GM19468 (cell line): ENCODE measurements at regions not wholly inside any gene's neighbourhood (a gene's known extent, or its start where the extent isn't known, plus 50 kb on each side); places are given as distances from the start of the nearest gene placed in this dataset.
"Not testable (repeated sequence)": the region's sequence is repeated elsewhere in the genome, so short reads cannot be mapped to it uniquely, and the experiment has no call there.

ENCODE experiments used
- ATAC-seq: cut with Tn5 transposase; IDR thresholded peaks from one replicate; pipeline ENCODE4 v1.9.1; 2021; ENCODE audit warnings: mild to moderate bottlenecking, moderate library complexity, moderate number of reproducible peaks; ENCODE audit not compliant: unreplicated experiment; ENCODE audit errors: extremely low read depth

DNA sequence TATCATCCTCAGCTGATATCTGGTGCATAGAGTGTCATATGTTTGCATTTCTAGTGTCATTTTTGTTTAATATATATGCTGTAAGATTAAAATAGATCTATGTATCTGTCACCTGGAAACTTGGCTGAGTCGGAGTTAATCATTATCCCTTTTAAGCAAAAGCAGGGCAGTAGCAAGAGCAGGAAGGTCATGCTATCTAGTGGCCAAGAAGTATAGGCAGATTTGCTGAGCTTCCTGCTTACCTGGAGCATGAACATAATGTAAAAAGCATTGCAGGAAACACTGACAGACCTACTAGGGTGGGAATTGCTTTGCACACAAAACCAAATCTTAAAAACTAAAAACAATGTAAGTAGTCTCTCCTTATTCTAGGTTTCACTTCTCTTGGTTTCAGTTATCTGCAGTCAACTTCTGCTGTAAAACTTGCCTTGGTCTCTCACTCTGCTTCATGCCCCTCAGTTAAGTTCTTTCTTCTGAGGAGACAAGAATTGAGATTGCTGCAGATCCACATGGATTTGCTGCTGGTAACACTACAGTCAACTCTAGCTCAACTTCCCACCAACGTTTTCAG, 295.3 kb downstream of the CDH7 start:
- ATAC-seq: peak; percentile 54

DNA sequence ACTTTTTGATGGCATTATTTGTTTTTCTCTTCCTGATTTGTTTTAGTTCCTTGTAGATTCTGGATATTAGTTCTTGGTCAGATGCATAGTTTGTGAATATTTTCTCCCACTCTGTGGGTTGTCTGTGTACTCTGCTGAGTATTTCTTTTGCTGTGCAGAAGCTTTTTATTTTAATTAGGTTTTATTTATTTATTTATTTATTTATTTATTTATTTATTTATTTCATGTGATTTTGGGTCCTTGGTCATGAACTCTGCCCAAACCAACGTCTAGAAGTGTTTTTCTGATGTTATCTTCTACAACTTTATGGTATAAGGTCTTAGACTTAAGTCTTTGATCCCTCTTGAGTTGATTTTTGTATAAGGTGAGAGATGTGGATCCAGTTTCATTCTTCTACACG, 292.2 kb downstream of the CDH7 start:
- no peak for ATAC-seq

DNA sequence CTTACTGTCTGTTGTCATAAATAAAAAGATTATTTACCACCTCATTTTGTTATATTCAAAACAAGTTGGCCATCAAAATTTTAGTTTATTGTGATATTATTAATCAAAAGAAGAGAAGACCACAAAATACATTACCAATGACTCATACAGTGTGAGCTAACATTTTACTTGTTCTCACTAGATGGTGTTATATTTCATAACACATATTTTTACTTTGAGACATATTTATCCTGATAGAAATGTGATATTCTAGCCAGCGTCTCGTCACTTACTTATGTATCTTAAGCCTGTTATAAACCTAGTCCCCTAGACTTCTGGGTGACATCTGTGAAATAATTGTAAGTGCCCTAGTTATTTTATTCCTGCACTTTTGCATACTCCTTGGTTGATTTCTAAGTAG, 263.2 kb downstream of the CDH7 start:
- no peak for ATAC-seq

DNA sequence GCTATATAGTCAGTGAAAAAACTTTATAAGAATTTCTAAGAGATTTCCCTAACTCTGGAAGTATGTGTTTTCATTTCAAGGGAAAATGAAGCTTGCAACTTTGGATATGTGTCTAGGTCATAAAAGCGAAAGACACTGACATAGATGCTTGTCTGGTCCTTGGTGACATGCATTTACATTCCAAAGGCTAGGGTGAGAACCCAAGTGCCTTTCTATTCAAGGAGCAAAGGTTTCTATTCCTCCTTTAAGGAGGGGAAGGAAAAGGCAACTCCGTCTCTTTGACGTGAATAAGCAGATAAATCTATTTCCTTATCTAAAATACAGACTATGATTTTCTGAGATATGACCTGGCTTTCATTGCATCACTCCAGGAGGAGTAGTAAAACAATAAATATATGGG, 261.1 kb downstream of the CDH7 start:
- ATAC-seq: no peak

DNA sequence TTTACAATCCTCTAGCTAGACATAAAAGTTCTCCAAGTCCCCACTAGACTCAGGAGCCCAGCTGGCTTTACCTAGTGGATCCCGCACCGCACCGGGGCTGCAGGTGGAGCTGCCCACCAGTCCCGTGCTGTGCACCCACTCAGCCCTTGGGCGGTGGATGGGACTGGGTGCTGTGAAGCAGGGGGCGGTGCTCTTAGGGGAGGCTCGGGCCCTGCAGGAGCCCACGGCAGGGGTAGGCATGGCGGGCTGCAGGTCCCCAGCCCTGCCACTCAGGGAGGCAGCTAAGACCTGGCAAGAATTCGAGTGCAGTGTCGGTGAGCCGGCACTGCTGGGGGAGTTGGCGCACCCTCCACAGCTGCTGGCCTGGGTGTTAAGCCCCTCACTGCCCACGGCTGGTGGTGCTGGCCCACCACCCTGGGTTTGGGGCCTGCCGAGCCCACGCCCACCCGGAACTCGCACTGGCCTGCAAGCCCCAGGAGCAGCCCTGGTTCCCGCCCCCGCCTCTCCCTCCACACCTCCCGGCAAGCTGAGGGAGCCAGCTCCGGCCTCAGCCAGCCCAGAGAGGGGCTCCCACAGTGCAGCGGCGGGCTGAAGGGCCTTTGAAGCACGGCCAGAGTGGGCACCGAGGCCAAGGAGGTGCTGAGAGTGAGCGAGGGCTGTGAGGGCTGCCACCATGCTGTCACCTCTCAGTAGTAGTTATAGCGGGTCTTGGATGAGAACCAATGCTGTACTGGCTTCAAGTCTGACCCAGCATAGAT, 255.2 kb downstream of the CDH7 start:
- no peak for ATAC-seq

DNA sequence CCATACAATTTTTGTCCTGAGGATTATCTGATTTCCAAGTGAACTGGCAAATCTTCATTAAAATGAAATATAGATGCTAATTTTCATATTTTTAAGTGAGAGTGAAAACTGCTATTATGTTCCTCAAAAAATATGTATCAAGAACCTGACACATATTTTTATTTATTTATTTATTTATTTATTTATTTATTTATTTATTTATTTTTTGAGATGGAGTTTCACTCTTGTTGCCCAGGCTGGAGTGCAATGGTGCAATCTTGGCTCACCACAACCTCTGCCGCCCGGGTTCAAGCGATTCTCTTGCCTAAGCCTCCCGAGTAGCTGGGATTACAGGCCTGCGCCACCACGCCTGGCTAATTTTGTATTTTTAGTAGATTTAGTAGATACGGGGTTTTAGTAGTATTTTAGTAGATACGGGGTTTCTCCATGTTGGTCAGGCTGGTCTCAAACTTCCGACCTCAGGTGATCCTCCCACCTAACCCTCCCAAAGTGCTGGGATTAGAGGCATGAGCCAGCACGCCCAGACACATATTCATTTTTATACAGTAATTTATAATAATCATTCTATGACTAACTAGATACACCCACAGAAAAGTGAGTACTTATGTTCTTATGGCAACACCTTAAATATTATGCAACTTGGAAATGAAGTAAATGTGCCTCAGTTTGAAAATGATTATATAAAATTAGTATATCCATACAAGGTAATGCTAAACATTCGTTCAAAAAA, 248.3 kb downstream of the CDH7 start:
- not testable (repeated sequence) for ATAC-seq

DNA sequence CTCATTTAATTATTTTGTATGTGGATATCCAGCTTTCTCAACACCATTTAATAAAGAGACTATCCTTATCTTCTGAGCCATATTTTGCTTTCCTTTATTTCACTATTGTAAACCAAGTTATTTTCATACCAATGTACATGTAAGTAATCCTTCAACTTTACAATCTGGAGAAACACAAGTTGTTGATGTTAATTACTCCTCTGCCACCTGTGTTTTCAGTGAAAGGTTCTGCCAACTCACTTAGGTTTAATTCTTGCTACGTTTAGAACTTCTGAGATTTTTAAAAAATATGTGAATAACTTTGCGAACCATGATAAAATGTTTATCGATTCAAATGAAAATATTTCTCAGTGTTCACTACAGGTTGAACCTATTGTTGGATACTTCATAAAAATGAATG, 244.4 kb downstream of the CDH7 start:
- ATAC-seq: no peak

DNA sequence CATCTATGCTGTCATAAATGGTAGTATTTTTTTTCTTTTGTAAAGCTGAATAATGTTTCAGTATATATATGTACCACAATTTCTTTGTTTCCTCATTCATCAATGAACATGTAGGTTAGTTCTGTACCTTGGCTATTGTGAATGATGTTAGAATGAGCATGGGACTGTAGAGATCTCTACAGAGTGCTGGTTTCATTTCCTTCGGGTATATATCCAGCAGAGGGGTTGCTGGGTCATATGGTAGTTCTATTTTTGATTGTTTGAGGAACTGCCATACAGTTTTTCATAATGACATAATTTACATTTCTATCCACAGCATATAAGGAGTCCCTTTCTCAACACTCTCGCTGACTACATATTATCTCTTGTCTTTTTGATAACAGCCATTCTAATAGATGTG, 243.5 kb downstream of the CDH7 start:
- no peak for ATAC-seq

DNA sequence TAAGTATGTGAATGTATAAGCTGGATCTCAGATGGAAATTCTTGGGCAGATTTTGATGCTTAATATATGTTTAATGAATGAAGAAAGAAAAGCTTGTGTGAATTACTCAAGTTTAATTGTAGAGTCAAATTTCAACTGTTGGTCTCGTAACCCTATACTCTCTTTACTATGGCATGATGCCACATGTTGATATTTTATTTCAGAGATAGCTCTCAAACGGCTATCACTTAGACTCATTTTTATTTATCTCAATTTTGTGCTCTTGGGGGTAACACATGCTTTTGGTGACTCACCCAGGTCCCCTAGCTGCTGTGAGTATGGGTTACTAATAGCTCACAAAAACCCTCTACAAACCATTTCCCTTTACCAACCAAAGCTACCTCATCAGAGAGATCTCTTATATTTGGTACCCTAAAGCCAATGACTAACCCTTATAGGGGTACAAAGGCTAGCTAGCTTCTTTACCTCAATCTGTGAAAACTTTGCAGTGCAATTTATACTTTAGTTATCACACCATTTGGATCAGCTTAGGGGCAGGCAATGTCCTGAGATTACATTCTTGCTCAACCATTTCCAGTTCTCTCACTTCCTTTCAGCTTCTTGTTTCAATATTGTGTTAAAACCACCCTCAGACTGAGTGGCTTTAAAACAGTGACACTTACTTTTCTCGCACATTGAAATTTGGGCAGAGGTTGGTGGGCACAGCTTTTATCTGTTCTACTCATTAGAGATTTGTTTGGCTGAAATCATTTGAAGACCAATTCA, 240.3 kb downstream of the CDH7 start:
- ATAC-seq: no peak

DNA sequence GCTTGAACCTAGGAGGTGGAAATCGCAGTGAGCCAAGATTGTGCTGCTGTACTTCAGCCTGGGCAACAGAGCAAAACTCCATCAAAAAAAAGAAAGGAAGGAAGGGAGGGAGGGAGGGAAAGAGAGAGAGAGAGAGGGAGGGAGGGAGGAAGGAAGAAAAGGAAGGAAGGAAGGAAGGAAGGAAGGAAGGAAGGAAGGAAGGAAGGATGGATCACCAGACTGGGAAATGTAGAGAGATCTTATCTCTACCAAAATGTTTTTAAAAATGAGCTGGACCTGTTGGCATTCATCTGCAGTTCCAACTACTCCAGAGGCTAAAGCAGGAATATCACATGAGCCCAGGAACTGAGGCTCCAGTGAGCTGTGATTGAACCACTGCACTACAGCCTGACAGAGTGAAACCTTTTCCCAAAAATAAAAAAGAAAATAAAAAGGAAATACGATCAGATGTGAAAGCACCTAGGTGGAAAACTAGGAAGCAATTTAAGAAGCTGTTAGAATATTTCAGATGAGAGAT, 239.4 kb downstream of the CDH7 start:
- no peak for ATAC-seq

DNA sequence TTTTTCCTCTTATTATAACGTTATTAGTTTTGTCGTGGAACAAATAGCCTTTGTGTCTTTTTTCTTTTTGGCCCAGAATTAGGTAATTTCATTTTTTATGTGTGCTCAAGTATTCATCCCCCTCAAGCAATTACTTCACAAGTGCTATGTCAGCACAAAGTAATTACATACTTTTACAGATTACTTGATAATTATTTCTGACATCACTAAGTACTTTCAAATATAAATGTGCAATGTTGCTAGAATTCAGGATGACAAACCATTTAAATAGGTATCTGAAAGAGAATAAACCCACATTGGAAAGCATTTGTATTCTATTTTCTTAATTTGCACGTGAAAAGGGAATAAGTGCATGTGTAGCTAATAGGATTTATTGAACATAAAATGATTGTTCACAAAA, 238.2 kb downstream of the CDH7 start:
- no peak for ATAC-seq

DNA sequence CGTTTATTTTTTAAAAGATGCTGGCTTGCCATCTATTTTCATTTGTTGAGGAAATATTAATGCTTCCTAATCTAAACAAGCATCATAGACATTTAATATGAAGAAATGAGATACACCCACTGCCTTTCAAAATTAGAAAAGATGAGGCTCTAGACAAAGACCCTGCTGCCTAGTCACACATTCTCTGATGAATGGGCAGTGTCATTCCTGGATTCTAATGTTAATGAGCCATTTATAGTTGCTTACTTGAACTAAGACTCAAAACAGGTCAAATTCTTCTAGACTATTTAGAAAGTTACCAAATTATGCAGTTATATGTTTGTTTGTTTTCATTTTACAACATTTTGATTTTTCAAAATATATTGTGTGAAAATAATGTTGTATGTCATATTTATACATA, 237.6 kb downstream of the CDH7 start:
- ATAC-seq: no peak

DNA sequence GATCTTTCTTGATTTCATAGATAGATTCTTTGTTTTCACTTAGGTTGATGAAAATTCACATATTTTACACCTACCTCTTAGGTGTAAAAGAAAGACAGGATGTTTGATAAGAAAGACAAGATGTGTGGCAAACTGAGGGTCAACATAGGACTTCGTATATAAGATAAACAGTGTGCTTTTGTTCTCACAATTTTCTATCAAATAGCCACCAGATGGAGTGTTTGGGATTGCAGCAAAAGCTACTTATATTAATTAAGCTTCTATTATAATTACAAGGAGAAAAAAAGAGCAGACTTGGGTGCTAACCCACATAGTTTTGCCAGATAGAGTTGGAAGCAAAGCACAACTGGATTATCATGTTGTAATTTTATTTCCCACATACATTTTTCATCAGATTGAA, 232.9 kb downstream of the CDH7 start:
- ATAC-seq: no peak

DNA sequence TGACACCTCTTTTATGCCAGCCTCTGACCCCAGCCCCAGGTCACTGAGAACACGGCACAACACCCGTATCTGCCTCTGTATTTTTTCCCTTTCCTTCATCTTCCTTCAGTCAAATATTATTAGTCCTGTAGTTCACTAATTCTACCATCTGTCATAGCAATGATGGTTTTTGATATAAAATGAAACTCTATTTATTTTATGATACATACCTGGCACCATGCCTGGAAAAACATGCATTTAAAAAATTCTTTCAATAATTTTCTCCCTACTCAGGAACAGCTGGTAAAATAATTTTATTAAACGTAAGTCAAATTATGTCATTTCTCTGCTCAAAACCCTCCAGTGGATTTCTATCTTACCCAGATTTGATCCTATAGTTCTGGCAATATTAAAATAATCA, 224.7 kb downstream of the CDH7 start:
- no peak for ATAC-seq

DNA sequence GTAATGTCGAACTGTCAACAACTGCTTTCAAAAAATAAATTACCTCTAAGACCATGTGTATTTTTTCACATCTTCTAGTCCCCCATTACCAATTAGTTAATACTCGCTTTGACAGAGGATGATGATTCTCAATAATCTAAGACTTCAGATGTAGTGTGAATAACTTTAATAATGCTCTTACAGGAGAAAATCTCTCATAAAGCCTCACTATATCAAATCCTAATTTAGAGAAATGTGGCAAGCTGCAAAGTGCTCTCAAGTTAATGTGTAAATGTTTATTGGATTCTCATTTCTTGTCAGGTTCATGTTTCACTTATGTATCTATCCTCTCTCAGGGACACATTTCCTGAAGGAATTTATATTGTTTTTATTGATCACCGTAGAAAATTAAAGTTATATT, 223.9 kb downstream of the CDH7 start:
- no peak for ATAC-seq

DNA sequence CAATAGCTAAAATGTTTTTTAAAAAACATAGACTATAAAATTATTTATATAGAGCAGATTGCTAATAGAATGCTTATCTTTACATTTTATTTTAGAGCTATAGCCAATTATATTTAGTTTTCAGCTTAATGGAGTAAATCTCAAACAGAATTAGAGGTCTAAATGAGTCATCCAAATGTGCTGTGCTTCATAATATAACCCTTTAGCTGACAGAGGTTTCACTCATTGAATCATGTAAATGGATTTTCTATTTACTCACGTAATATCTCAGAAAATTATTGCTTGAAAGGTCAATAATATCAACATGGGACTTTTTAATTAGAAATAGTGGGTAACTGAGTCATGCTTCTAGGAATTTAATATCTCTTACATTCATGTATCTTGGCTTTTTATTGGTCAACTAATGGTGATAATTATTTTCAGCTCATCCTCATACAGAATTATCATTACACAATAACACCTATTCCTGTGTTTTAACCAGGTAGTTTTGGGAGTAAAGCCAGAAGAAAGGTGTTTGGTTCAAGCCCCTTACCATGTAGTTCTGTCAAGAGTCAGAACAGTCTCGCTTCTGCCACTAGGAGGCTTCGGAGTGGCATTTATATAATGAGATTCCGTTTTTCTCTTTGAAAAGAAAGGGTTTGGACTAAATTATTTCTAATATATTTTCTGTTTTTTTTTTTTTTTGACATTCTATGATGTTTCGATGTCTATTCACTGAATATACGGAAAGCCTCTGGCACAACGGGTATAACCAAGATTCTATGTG, 217.6 kb downstream of the CDH7 start:
- no peak for ATAC-seq

DNA sequence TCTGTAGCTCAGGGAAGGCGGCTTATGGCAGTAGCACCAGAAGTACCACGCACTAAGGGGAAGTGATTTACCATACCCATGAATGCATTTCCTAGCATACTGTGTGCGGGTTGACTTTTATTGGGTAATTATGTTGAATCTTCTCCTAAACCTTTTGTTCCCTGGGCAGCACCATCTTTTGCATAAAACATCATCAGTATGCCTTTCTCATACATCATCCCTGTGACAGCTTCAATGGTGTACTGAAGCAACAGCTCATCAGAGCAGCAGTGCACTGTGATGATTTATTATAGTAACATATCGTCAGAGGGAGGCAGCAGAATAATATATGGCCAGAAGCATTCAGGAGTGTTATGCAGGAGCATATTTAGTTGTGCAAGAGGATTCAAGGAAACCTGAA, 204.9 kb downstream of the CDH7 start:
- ATAC-seq: no peak

DNA sequence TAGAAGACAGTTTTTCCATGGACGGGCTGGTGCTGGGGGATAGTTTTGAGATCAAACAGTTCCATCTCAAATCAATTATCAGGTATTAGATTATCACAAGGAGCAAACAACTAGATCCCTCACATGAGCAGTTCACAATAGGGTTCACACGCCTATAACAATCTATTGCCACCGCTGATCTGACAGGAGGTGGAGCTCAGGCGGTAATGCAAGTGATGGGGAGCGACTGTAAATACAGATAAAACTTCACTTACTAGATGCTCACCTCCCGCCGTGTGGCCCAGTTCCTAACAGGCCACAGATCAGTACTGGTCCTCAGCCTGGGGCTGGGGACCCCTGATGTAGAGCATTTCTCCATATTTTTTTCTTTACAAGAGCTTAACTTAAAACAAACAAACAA, 203.6 kb downstream of the CDH7 start:
- no peak for ATAC-seq

DNA sequence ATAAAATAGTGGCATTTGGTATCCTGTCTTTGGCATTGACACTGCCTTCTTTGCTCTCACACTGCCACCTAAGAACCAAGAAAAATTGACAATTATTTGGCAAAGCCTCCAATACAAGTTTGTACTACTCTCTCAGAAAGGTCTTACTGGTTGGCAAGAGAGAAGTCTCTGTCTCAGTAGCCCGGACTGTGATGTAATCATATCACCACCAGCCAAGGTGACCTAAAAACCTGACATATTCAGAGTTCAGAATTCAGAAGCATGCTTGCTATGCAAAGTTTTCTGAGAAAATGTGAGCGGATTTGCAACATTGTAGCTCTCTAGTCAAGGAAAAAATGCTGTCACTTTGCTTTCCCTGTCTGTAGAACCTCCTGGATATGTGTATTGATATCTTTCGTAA, 196.0 kb downstream of the CDH7 start:
- ATAC-seq: no peak

DNA sequence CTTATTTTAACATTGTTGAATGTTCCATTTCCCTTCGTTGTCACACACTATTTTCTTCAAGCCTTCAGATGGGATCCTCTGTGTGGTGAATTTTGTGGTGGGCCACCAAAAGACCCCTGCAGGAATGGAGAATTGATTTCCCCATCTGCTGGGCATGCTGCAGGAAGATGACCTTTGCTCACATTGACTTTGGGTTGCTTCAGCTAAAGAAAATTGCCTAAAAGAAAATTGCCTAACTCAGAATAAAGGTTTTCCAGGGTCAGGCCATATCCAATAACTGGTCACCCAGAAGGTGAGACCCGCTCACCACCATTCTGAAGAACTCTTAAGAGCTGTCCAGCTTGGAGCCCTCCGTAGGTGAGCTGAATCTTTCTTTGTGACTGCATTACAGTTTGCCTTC, 192.5 kb downstream of the CDH7 start:
- no peak for ATAC-seq
